Progenitor cell of endocrine pancreas (in vitro differentiated cells): ENCODE measurements at regions not wholly inside any gene's neighbourhood (a gene's known extent, or its start where the extent isn't known, plus 50 kb on each side); places are given as distances from the start of the nearest gene placed in this dataset.

Experiments used
- DNase-seq: peaks from one replicate; pipeline ENCODE4 v3.0.0; 2021; ENCODE audit warnings: low spot score; ENCODE audit not compliant: unreplicated experiment
- H3K27ac Mint-ChIP-seq: 2 replicates; pipeline ENCODE4 v1.8.0; 2021; ENCODE audit warnings: mild to moderate bottlenecking, moderate library complexity, mixed read lengths
- H3K27me3 Mint-ChIP-seq: 2 replicates; pipeline ENCODE4 v1.8.0; 2021; ENCODE audit warnings: mixed read lengths
- H3K36me3 Mint-ChIP-seq: 2 replicates; pipeline ENCODE4 v1.8.0; 2022; ENCODE audit warnings: mixed read lengths; ENCODE audit not compliant: insufficient read depth
- H3K4me1 Mint-ChIP-seq: 2 replicates; pipeline ENCODE4 v1.8.0; 2021; ENCODE audit warnings: low read depth, mixed read lengths
- H3K4me3 Mint-ChIP-seq: 2 replicates; pipeline ENCODE4 v1.8.0; 2021; ENCODE audit warnings: low read depth, mild to moderate bottlenecking, moderate library complexity, mixed read lengths
- H3K9me3 Mint-ChIP-seq: 2 replicates; pipeline ENCODE4 v1.8.0; 2021; ENCODE audit warnings: low read depth, mixed read lengths
- CTCF ChIP-seq: fragments of 200-600 bp; sonication (generic); IDR thresholded peaks from one replicate; pipeline ENCODE4 v1.5.0; 2021; ENCODE audit warnings: antibody characterized with exemption, mild to moderate bottlenecking; ENCODE audit not compliant: unreplicated experiment

- Mint-ChIP-seq H3K9me3 (no peaks in the 10 kb centered on the region), H3K27ac (no peak overlapping the region), H3K4me3 (no peak overlapping the region), H3K36me3 (no peaks in the 10 kb centered on the region), H3K27me3 (no peaks in the 10 kb centered on the region), H3K4me1 (no peaks in the 10 kb centered on the region)
- TF ChIP-seq CTCF = no peak
- no peak for DNase-seq
These were observed 246.1 kb upstream of the KCNH8 start for GRCh38 chr3:18902081-18902793.

GRCh38 chr3:18901571-18901970 is 246.7 kb upstream of the KCNH8 start:
- TF ChIP-seq CTCF = no peak
- Mint-ChIP-seq H3K4me1 (peaks cover 2% of the 10 kb centered on the region), H3K9me3 (no peaks in the 10 kb centered on the region), H3K27ac (no peak overlapping the region), H3K27me3 (no peaks in the 10 kb centered on the region), H3K4me3 (no peak overlapping the region), H3K36me3 (no peaks in the 10 kb centered on the region)
- no peak for DNase-seq

- no peak for TF ChIP-seq CTCF
- no peaks in the 10 kb centered on the region for H3K27me3 Mint-ChIP-seq
- no peak overlapping the region for H3K4me3 Mint-ChIP-seq
- H3K9me3 Mint-ChIP-seq = no peaks in the 10 kb centered on the region
- no peak overlapping the region for H3K27ac Mint-ChIP-seq
- no peak for DNase-seq
- no peaks in the 10 kb centered on the region for H3K36me3 Mint-ChIP-seq
- H3K4me1 Mint-ChIP-seq = peaks cover 6% of the 10 kb centered on the region
These were observed 247.3 kb upstream of the KCNH8 start for GRCh38 chr3:18900994-18901393.

- Mint-ChIP-seq H3K27me3 (no peaks in the 10 kb centered on the region), H3K4me1 (peaks cover 10% of the 10 kb centered on the region), H3K9me3 (no peaks in the 10 kb centered on the region), H3K27ac (no peak overlapping the region), H3K4me3 (no peak overlapping the region), H3K36me3 (no peaks in the 10 kb centered on the region)
- TF ChIP-seq CTCF = no peak
- no peak for DNase-seq
These were observed 249.4 kb upstream of the KCNH8 start for GRCh38 chr3:18898911-18899310.

GRCh38 chr3:18892756-18893155 is 255.6 kb upstream of the KCNH8 start:
- no peak overlapping the region for H3K27ac Mint-ChIP-seq

More at GRCh38 chr3:18892756-18893155, 255.6 kb upstream of the KCNH8 start:
- no peak for TF ChIP-seq CTCF
- no peaks in the 10 kb centered on the region for H3K36me3 Mint-ChIP-seq
- no peak for DNase-seq
- H3K4me1 Mint-ChIP-seq = peaks cover 10% of the 10 kb centered on the region
- peaks cover 3% of the 10 kb centered on the region for H3K27me3 Mint-ChIP-seq
- H3K4me3 Mint-ChIP-seq = no peak overlapping the region
- H3K9me3 Mint-ChIP-seq = no peaks in the 10 kb centered on the region
